ENCODE measurements at regions not wholly inside any gene's neighbourhood (a gene's known extent, or its start where the extent isn't known, plus 50 kb on each side); places are given as distances from the start of the nearest gene placed in this dataset.

GRCh38 chr12:97005174-97005573 lies 98.1 kb downstream of the NEDD1 start:
- Histone ChIP-seq H3K79me2 (no peaks in the 10 kb centered on the region), H3K4me1 (ENCODE audit: insufficient read depth) (no peaks in the 10 kb centered on the region), H3K9me3 (ENCODE audit: low read depth) (no peaks in the 10 kb centered on the region), H3K27me3 (no peaks in the 10 kb centered on the region), H3K27ac (no peak overlapping the region), H3K4me3 (no peak overlapping the region), H3K9me2 (replicated peaks; ENCODE audit: insufficient read depth) (no peaks in the 10 kb centered on the region), H4K20me1 (ENCODE audit: insufficient read depth, poor library complexity, severe bottlenecking) (no peaks in the 10 kb centered on the region), H2AFZ (no peak overlapping the region), H3K4me2 (no peak overlapping the region), H3K36me3 (replicated peaks; ENCODE audit: insufficient read depth, low read depth) (no peaks in the 10 kb centered on the region)
- WGBS (ENCODE audit: low lambda C conversion rate, missing lambda C conversion rate), result 50% methylated on average over 1 of the region's 1 CpG
- no peak for DNase-seq (ENCODE audit: low spot score)
- TF ChIP-seq CTCF (IDR thresholded peaks at IDR 0.05; ENCODE audit: poor library complexity), result no peak
- TF ChIP-seq EZH2phosphoT487 (IDR thresholded peaks at IDR 0.05; ENCODE audit: low read depth, severe bottlenecking, unreplicated experiment), result no peak
- TF ChIP-seq EZH2 (IDR thresholded peaks at IDR 0.05; ENCODE audit: borderline replicate concordance), result no peak

GRCh38 chr12:97005646-97006045 lies 98.6 kb downstream of the NEDD1 start:
- WGBS (ENCODE audit: low lambda C conversion rate, missing lambda C conversion rate), result 89% methylated on average over 3 of the region's 3 CpGs
- Histone ChIP-seq H3K27ac (no peak overlapping the region), H3K9me3 (ENCODE audit: low read depth) (no peaks in the 10 kb centered on the region), H3K4me3 (no peak overlapping the region), H3K4me2 (no peak overlapping the region), H3K79me2 (no peaks in the 10 kb centered on the region), H4K20me1 (ENCODE audit: insufficient read depth, poor library complexity, severe bottlenecking) (no peaks in the 10 kb centered on the region), H3K9me2 (replicated peaks; ENCODE audit: insufficient read depth) (no peaks in the 10 kb centered on the region), H3K36me3 (replicated peaks; ENCODE audit: insufficient read depth, low read depth) (no peaks in the 10 kb centered on the region), H2AFZ (no peak overlapping the region), H3K4me1 (ENCODE audit: insufficient read depth) (no peaks in the 10 kb centered on the region), H3K27me3 (no peaks in the 10 kb centered on the region)
- DNase-seq (ENCODE audit: low spot score), result no peak
- no peak for TF ChIP-seq EZH2phosphoT487 (IDR thresholded peaks at IDR 0.05; ENCODE audit: low read depth, severe bottlenecking, unreplicated experiment)
- TF ChIP-seq CTCF (IDR thresholded peaks at IDR 0.05; ENCODE audit: poor library complexity), result no peak
- no peak for TF ChIP-seq EZH2 (IDR thresholded peaks at IDR 0.05; ENCODE audit: borderline replicate concordance)

- Histone ChIP-seq H3K36me3 (replicated peaks; ENCODE audit: insufficient read depth, low read depth) (no peaks in the 10 kb centered on the region), H3K27ac (no peak overlapping the region), H3K27me3 (no peaks in the 10 kb centered on the region), H3K4me2 (no peak overlapping the region), H3K79me2 (no peaks in the 10 kb centered on the region), H3K4me3 (no peak overlapping the region), H3K9me3 (ENCODE audit: low read depth) (no peaks in the 10 kb centered on the region), H3K9me2 (replicated peaks; ENCODE audit: insufficient read depth) (no peaks in the 10 kb centered on the region), H4K20me1 (ENCODE audit: insufficient read depth, poor library complexity, severe bottlenecking) (no peaks in the 10 kb centered on the region), H3K4me1 (ENCODE audit: insufficient read depth) (no peaks in the 10 kb centered on the region), H2AFZ (no peak overlapping the region)
- 90% methylated on average over 2 of the region's 2 CpGs for WGBS (ENCODE audit: low lambda C conversion rate, missing lambda C conversion rate)
- no peak for DNase-seq (ENCODE audit: low spot score)
- TF ChIP-seq EZH2phosphoT487 (IDR thresholded peaks at IDR 0.05; ENCODE audit: low read depth, severe bottlenecking, unreplicated experiment) (no peak), CTCF (IDR thresholded peaks at IDR 0.05; ENCODE audit: poor library complexity) (no peak), EZH2 (IDR thresholded peaks at IDR 0.05; ENCODE audit: borderline replicate concordance) (no peak)
Observed at GRCh38 chr12:97006585-97006984, 99.5 kb downstream of the NEDD1 start.

GRCh38 chr12:97016163-97016562 lies 109.1 kb downstream of the NEDD1 start:
- Histone ChIP-seq H3K4me2 (no peak overlapping the region), H4K20me1 (ENCODE audit: insufficient read depth, poor library complexity, severe bottlenecking) (no peaks in the 10 kb centered on the region)
- WGBS (ENCODE audit: low lambda C conversion rate, missing lambda C conversion rate), result 91% methylated on average over 1 of the region's 1 CpG

More at GRCh38 chr12:97016163-97016562, 109.1 kb downstream of the NEDD1 start:
- H3K27me3 ChIP-seq, result no peaks in the 10 kb centered on the region
- no peaks in the 10 kb centered on the region for H3K36me3 ChIP-seq (replicated peaks; ENCODE audit: insufficient read depth, low read depth)
- H2AFZ ChIP-seq, result no peak overlapping the region
- H3K9me2 ChIP-seq (replicated peaks; ENCODE audit: insufficient read depth), result no peaks in the 10 kb centered on the region
- H3K4me1 ChIP-seq (ENCODE audit: insufficient read depth), result no peaks in the 10 kb centered on the region
- TF ChIP-seq CTCF (IDR thresholded peaks at IDR 0.05; ENCODE audit: poor library complexity), result no peak
- no peak for TF ChIP-seq EZH2phosphoT487 (IDR thresholded peaks at IDR 0.05; ENCODE audit: low read depth, severe bottlenecking, unreplicated experiment)
- no peak for TF ChIP-seq EZH2 (IDR thresholded peaks at IDR 0.05; ENCODE audit: borderline replicate concordance)
- H3K27ac ChIP-seq, result no peak overlapping the region
- no peak for DNase-seq (ENCODE audit: low spot score)
- no peaks in the 10 kb centered on the region for H3K79me2 ChIP-seq
- H3K9me3 ChIP-seq (ENCODE audit: low read depth), result no peaks in the 10 kb centered on the region
- no peak overlapping the region for H3K4me3 ChIP-seq
